Peyer's patch (tissue), 4 donors: ENCODE measurements at regions not wholly inside any gene's neighbourhood (a gene's known extent, or its start where the extent isn't known, plus 50 kb on each side); places are given as distances from the start of the nearest gene placed in this dataset.

ENCODE experiments used
- DNase-seq, 3 donors: peaks; one replicate each; pipeline ENCODE4 v3.0.0-alpha.2; 2017 to 2019
- H3K27ac ChIP-seq, 4 donors: fragments of 200-600 bp; sonication (generic); one replicate each; pipeline ENCODE4 v1.5.1; 2016 to 2019
- H3K27me3 ChIP-seq, 2 donors: fragments of 200-600 bp; sonication (generic); one replicate each; pipeline ENCODE4 v1.5.1; 2019
- H3K36me3 ChIP-seq, 3 donors: fragments of 200-600 bp; sonication (generic); one replicate each; pipeline ENCODE4 v1.5.1; 2016 to 2019
- H3K4me1 ChIP-seq, 4 donors: fragments of 200-600 bp; sonication (generic); one replicate each; pipeline ENCODE4 v1.5.1; 2016 to 2019
- H3K4me3 ChIP-seq, 4 donors: fragments of 200-600 bp; sonication (generic); 1 replicate in 3 of 4; 2 replicates in 1 of 4; pipeline ENCODE4 v1.5.1; 2016 to 2019; ENCODE audit warnings: mild to moderate bottlenecking in 1 of 4
- H3K9me3 ChIP-seq, 4 donors: fragments of 200-600 bp; sonication (generic); one replicate each; pipeline ENCODE4 v1.5.1; 2016 to 2019; ENCODE audit warnings: mild to moderate bottlenecking in 1 of 4
- CTCF ChIP-seq, 6 experiments: fragments of 450-650 bp in 4 of 6; fragments of 200-600 bp in 2 of 6; sonication (generic) in 1 of 6; IDR thresholded peaks; one replicate each; pipeline ENCODE4 v1.5.1; 2017 to 2019; ENCODE audit warnings: antibody characterized with exemption in 6 of 6, mild to moderate bottlenecking in 3 of 6, moderate library complexity in 1 of 6
- POLR2A ChIP-seq, 2 donors: fragments of 450-650 bp; IDR thresholded peaks; one replicate each; pipeline ENCODE4 v1.5.1; 2017; ENCODE audit warnings: antibody characterized with exemption in 2 of 2, mild to moderate bottlenecking in 2 of 2, moderate library complexity in 2 of 2

GRCh38 chr4:18850867-18851266 is 829.3 kb upstream of the LCORL start:
- no peaks in the 10 kb centered on the region for H3K9me3 ChIP-seq
- H3K4me3 ChIP-seq = no peak overlapping the region
- no peak for DNase-seq
- H3K27me3 ChIP-seq = no peaks in the 10 kb centered on the region
- TF ChIP-seq POLR2A (IDR thresholded peaks at IDR 0.05) (no peak), CTCF (IDR thresholded peaks at IDR 0.05) (no peak)
- no peaks in the 10 kb centered on the region for H3K4me1 ChIP-seq
- H3K36me3 ChIP-seq = no peaks in the 10 kb centered on the region
- no peak overlapping the region for H3K27ac ChIP-seq

GRCh38 chr4:18847249-18847890 is 825.8 kb upstream of the LCORL start:
- DNase-seq = no peak
- no peak for TF ChIP-seq POLR2A (IDR thresholded peaks at IDR 0.05)
- TF ChIP-seq CTCF (IDR thresholded peaks at IDR 0.05) = no peak
- no peaks in the 10 kb centered on the region for H3K36me3 ChIP-seq
- no peaks in the 10 kb centered on the region for H3K27me3 ChIP-seq
- H3K4me3 ChIP-seq = no peak overlapping the region
- H3K9me3 ChIP-seq = no peaks in the 10 kb centered on the region
- H3K27ac ChIP-seq = no peak overlapping the region
- H3K4me1 ChIP-seq = no peaks in the 10 kb centered on the region

GRCh38 chr4:18846313-18846712 is 824.8 kb upstream of the LCORL start:
- DNase-seq = no peak
- Histone ChIP-seq H3K4me1 (no peaks in the 10 kb centered on the region), H3K4me3 (no peak overlapping the region), H3K27ac (no peak overlapping the region), H3K9me3 (no peaks in the 10 kb centered on the region), H3K36me3 (no peaks in the 10 kb centered on the region), H3K27me3 (no peaks in the 10 kb centered on the region)
- TF ChIP-seq CTCF (IDR thresholded peaks at IDR 0.05) = no peak

GRCh38 chr4:18844726-18845125 is 823.2 kb upstream of the LCORL start:
- Histone ChIP-seq H3K4me1 (no peaks in the 10 kb centered on the region), H3K36me3 (no peaks in the 10 kb centered on the region), H3K27ac (no peak overlapping the region), H3K4me3 (no peak overlapping the region), H3K27me3 (no peaks in the 10 kb centered on the region), H3K9me3 (no peaks in the 10 kb centered on the region)
- no peak for DNase-seq
- no peak for TF ChIP-seq CTCF (IDR thresholded peaks at IDR 0.05)
- no peak for TF ChIP-seq POLR2A (IDR thresholded peaks at IDR 0.05)

- no peaks in the 10 kb centered on the region for H3K4me1 ChIP-seq
- no peak overlapping the region for H3K4me3 ChIP-seq
- no peaks in the 10 kb centered on the region for H3K9me3 ChIP-seq
- DNase-seq = no peak
- no peaks in the 10 kb centered on the region for H3K36me3 ChIP-seq
- no peak for TF ChIP-seq CTCF (IDR thresholded peaks at IDR 0.05)
- TF ChIP-seq POLR2A (IDR thresholded peaks at IDR 0.05) = no peak
- no peak overlapping the region for H3K27ac ChIP-seq
- no peaks in the 10 kb centered on the region for H3K27me3 ChIP-seq
Measured at GRCh38 chr4:18842431-18842830, 820.9 kb upstream of the LCORL start.

- H3K27me3 ChIP-seq = no peaks in the 10 kb centered on the region
- no peaks in the 10 kb centered on the region for H3K36me3 ChIP-seq
- H3K9me3 ChIP-seq = no peaks in the 10 kb centered on the region
- no peaks in the 10 kb centered on the region for H3K4me1 ChIP-seq
- H3K4me3 ChIP-seq = no peak overlapping the region
- H3K27ac ChIP-seq = no peak overlapping the region
- DNase-seq = no peak
- TF ChIP-seq CTCF (IDR thresholded peaks at IDR 0.05) (no peak), POLR2A (IDR thresholded peaks at IDR 0.05) (no peak)
Measured at GRCh38 chr4:18840481-18840880, 818.9 kb upstream of the LCORL start.
